Epithelial cell of proximal tubule (primary cell): ENCODE measurements at regions not wholly inside any gene's neighbourhood (a gene's known extent, or its start where the extent isn't known, plus 50 kb on each side); places are given as distances from the start of the nearest gene placed in this dataset.

Experiments used
- DNase-seq: peaks from one replicate; pipeline ENCODE4 v3.0.0-alpha.2; 2011; ENCODE audit warnings: low read depth
- H3K4me3 ChIP-seq: 2 replicates; pipeline ENCODE4 v1.5.1; 2011; ENCODE audit warnings: low read depth, mild to moderate bottlenecking, low read length
- TF ChIP-seq, protein P1 (sequence below): conservative IDR thresholded peaks from 2 replicates; pipeline ENCODE4 v1.5.1; 2012; ENCODE audit warnings: low read depth, mild to moderate bottlenecking, low read length

DNA sequence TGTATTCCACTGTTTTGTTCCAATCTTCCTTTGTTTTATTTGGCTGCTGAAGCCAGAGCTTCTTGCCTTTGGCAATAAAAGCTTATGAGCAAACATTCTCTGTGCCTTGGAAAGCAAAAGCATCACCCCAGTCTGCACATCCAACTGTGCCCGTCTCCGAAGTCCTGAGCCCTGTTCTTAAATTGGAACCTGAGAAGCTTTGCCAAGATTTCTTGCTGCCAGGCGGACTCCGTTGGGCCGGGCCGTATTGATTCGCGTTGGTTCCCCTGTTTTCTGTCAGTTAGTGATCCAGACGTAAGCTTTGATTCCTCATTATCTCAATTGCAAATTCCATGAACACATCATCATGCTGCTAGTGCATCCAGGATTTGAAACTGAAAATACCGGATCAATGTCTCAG lies 793.0 kb downstream of the OLFM4 start:
- TF ChIP-seq, protein P1, sequence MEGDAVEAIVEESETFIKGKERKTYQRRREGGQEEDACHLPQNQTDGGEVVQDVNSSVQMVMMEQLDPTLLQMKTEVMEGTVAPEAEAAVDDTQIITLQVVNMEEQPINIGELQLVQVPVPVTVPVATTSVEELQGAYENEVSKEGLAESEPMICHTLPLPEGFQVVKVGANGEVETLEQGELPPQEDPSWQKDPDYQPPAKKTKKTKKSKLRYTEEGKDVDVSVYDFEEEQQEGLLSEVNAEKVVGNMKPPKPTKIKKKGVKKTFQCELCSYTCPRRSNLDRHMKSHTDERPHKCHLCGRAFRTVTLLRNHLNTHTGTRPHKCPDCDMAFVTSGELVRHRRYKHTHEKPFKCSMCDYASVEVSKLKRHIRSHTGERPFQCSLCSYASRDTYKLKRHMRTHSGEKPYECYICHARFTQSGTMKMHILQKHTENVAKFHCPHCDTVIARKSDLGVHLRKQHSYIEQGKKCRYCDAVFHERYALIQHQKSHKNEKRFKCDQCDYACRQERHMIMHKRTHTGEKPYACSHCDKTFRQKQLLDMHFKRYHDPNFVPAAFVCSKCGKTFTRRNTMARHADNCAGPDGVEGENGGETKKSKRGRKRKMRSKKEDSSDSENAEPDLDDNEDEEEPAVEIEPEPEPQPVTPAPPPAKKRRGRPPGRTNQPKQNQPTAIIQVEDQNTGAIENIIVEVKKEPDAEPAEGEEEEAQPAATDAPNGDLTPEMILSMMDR, result no peak
- H3K4me3 ChIP-seq, result no peak overlapping the region
- no peak for DNase-seq

- H3K4me3 ChIP-seq, result no peak overlapping the region
- no peak for DNase-seq
- TF ChIP-seq, protein P1, result no peak
These were observed 793.5 kb downstream of the OLFM4 start for GRCh38 chr13:53822136-53822535.

DNA sequence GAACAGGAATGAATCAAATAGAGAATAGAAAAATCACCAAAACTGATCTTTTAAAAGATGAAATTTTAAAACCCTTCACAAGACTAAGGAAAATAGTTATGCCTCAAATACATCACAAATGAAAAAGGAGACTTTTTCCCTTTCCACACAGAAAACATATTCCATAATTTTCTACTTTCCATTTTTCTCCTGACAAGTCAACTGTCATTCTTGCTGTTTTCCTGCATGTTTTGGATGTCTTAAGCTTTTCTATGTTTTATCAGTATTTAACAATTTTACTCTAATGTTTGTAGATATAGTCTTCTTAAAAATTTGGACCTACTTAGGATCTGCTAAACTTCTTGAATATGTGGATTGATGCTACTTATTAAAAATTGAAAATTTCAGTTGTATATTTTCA lies 810.8 kb downstream of the OLFM4 start:
- no peak overlapping the region for H3K4me3 ChIP-seq
- no peak for DNase-seq
- TF ChIP-seq, protein P1, result no peak

GRCh38 chr13:53844473-53845146 lies 816.0 kb downstream of the OLFM4 start:
- TF ChIP-seq, protein P1, result no peak
- H3K4me3 ChIP-seq, result no peak overlapping the region
- DNase-seq, result no peak

GRCh38 chr13:53847502-53847901 lies 818.9 kb downstream of the OLFM4 start:
- TF ChIP-seq, protein P1, result no peak
- no peak overlapping the region for H3K4me3 ChIP-seq
- no peak for DNase-seq

- TF ChIP-seq, protein P1, result no peak
- no peak for DNase-seq
- H3K4me3 ChIP-seq, result no peak overlapping the region
These were observed 819.9 kb downstream of the OLFM4 start for GRCh38 chr13:53848366-53848961.

- DNase-seq, result no peak
- TF ChIP-seq, protein P1, result no peak
These were observed 825.7 kb downstream of the OLFM4 start for GRCh38 chr13:53854321-53854720.

More at GRCh38 chr13:53854321-53854720, 825.7 kb downstream of the OLFM4 start:
- no peak overlapping the region for H3K4me3 ChIP-seq
